ENCODE measurements at regions not wholly inside any gene's neighbourhood (a gene's known extent, or its start where the extent isn't known, plus 50 kb on each side); places are given as distances from the start of the nearest gene placed in this dataset.

GRCh38 chr1:81377406-81377805 is 423.3 kb upstream of the ADGRL2 start:
- TF ChIP-seq MAX (IDR thresholded peaks at IDR 0.05), result no peak
- no peak for TF ChIP-seq EP300 (IDR thresholded peaks at IDR 0.05; ENCODE audit: borderline replicate concordance)
- no peak for TF ChIP-seq YY1 (IDR thresholded peaks at IDR 0.05; ENCODE audit: low read depth)
- no peak for TF ChIP-seq REST (IDR thresholded peaks at IDR 0.05; ENCODE audit: low read depth)
- no peak for TF ChIP-seq ZBTB7A (IDR thresholded peaks at IDR 0.05; ENCODE audit: low read depth)
- TF ChIP-seq EGR1 (IDR thresholded peaks at IDR 0.05), result no peak
- TF ChIP-seq TEAD4 (IDR thresholded peaks at IDR 0.05), result no peak
- TF ChIP-seq CREB1 (IDR thresholded peaks at IDR 0.05; ENCODE audit: low read depth), result no peak
- no peak for TF ChIP-seq TAF1 (IDR thresholded peaks at IDR 0.05; ENCODE audit: low read depth)
- no peak for TF ChIP-seq FOXM1 (IDR thresholded peaks at IDR 0.05; ENCODE audit: borderline replicate concordance, low read depth)
- no peak for TF ChIP-seq CEBPB (IDR thresholded peaks at IDR 0.05)
- peak; percentile 43 for TF ChIP-seq RAD21 (IDR thresholded peaks at IDR 0.05; ENCODE audit: low read depth)
- TF ChIP-seq USF1 (IDR thresholded peaks at IDR 0.05), result no peak
- TF ChIP-seq TCF12 (IDR thresholded peaks at IDR 0.05; ENCODE audit: low read depth), result no peak
